HCT116 (cell line): ENCODE measurements at regions not wholly inside any gene's neighbourhood (a gene's known extent, or its start where the extent isn't known, plus 50 kb on each side); places are given as distances from the start of the nearest gene placed in this dataset.

ENCODE experiments used
- ATAC-seq: fragments of 200-7000 bp; cut with Tn5 transposase; 2 replicates; pipeline ENCODE4 v1.9.1; 2020; ENCODE audit warnings: mild to moderate bottlenecking, moderate library complexity
- BruUV-seq: library from RNA; stranded (reverse); fragments of 400-500 nt; replicated peaks from 2 replicates; lab custom pipeline; 2021; lab: Mats Ljungman, UMichigan
- CTCF ChIA-PET: fragments of 300-600 bp; sonication (Branson Sonifier 250); formaldehyde crosslinking; loops from one replicate; lab custom pipeline; 2021; ENCODE audit warnings: antibody characterized with exemption; lab: Charles Lee
- POLR2A ChIA-PET: fragments of 300-600, 350-600 bp; sonication (Branson Sonifier 250); formaldehyde crosslinking; loops from one replicate; lab custom pipeline; 2021; ENCODE audit warnings: antibody characterized with exemption; lab: Charles Lee
- RAD21 ChIA-PET, 2 experiments: fragments of 300-600 bp; sonication (Branson Sonifier 250); formaldehyde crosslinking; loops; one replicate each; lab custom pipeline; 2023; ENCODE audit warnings: low total read pairs in 2 of 2; ENCODE audit not compliant: uncharacterized antibody in 2 of 2, unreplicated experiment in 2 of 2, low non-redundant PET in 1 of 2; lab: Charles Lee
- DNase-seq: peaks from one replicate; pipeline ENCODE4 v3.0.0-alpha.2; 2010; ENCODE audit warnings: low read depth, low spot score
- H2AFZ ChIP-seq: fragments of 200-600 bp; shearing (Covaris generic), sonication (generic); 2 replicates; pipeline ENCODE4 v1.6.1; 2017; ENCODE audit warnings: low read depth, mixed run types, mixed read lengths, antibody characterized with exemption, low read length; ENCODE audit not compliant: poor library complexity, severe bottlenecking
- H3K27ac ChIP-seq: 2 replicates; pipeline ENCODE4 v1.5.1; 2012; ENCODE audit warnings: low read depth, low read length
- H3K27me3 ChIP-seq: fragments of 200-600 bp; sonication (generic); 2 replicates; pipeline ENCODE4 v1.6.1; 2016; ENCODE audit warnings: mixed run types, low read length, mixed read lengths; ENCODE audit not compliant: insufficient read depth
- H3K36me3 ChIP-seq, 2 experiments: fragments of 200-500 bp in 1 of 2; fragments of 200-600 bp in 1 of 2; sonication (Bioruptor generic) in 1 of 2; sonication (generic) in 1 of 2; 2 replicates each; pipeline versions ENCODE4 v1.5.1 to v1.6.1; 2014 to 2016; ENCODE audit warnings: low read length in 2 of 2, inconsistent platforms in 1 of 2, mixed read lengths in 1 of 2, mixed run types in 1 of 2; ENCODE audit not compliant: insufficient read depth in 2 of 2, control insufficient read depth in 1 of 2
- H3K4me1 ChIP-seq, 2 experiments: fragments of 200-600 bp in 1 of 2; sonication (generic) in 1 of 2; 2 replicates each; pipeline versions ENCODE4 v1.5.1 to v1.6.1; 2012 to 2017; ENCODE audit warnings: low read length in 2 of 2, inconsistent platforms in 1 of 2, mild to moderate bottlenecking in 1 of 2, mixed read lengths in 1 of 2, mixed run types in 1 of 2, moderate library complexity in 1 of 2; ENCODE audit not compliant: insufficient read depth in 2 of 2, control insufficient read depth in 1 of 2
- H3K4me2 ChIP-seq: fragments of 200-600 bp; sonication (generic); 2 replicates; pipeline ENCODE4 v1.6.1; 2017; ENCODE audit warnings: mixed run types, low read length, mixed read lengths
- H3K4me3 ChIP-seq, 2 experiments: fragments of 200-600 bp in 1 of 2; sonication (generic) in 1 of 2; replicated peaks in 1 of 2; 2 replicates each; pipeline ENCODE4 v1.5.1; 2011 to 2016; ENCODE audit warnings: low read length in 2 of 2, control low read depth in 1 of 2, low read depth in 1 of 2, mild to moderate bottlenecking in 1 of 2, mixed read lengths in 1 of 2, mixed run types in 1 of 2
- H3K79me2 ChIP-seq: fragments of 200-600 bp; sonication (generic); 2 replicates; pipeline ENCODE4 v1.6.1; 2017; ENCODE audit warnings: mild to moderate bottlenecking, mixed run types, low read length, moderate library complexity, mixed read lengths; ENCODE audit not compliant: insufficient read depth
- H3K9ac ChIP-seq: fragments of 200-600 bp; sonication (generic); 2 replicates; pipeline ENCODE4 v1.6.1; 2016; ENCODE audit warnings: low read length, mixed read lengths
- H3K9me2 ChIP-seq: fragments of 200-600 bp; sonication (generic), shearing (Covaris generic); 2 replicates; pipeline ENCODE4 v1.6.1; 2017; ENCODE audit warnings: mixed run types, mild to moderate bottlenecking, moderate library complexity; ENCODE audit not compliant: insufficient read depth
- H3K9me3 ChIP-seq, 2 experiments: fragments of 200-500 bp in 1 of 2; fragments of 200-600 bp in 1 of 2; sonication (Bioruptor generic) in 1 of 2; sonication (generic) in 1 of 2; 2 replicates each; pipeline ENCODE4 v1.6.1; 2014 to 2017; ENCODE audit warnings: low read length in 2 of 2, mixed read lengths in 2 of 2, inconsistent platforms in 1 of 2, low read depth in 1 of 2, mild to moderate bottlenecking in 1 of 2, mixed run types in 1 of 2, moderate library complexity in 1 of 2; ENCODE audit not compliant: control insufficient read depth in 1 of 2, insufficient read depth in 1 of 2
- H4K20me1 ChIP-seq: fragments of 200-600 bp; sonication (generic), shearing (Covaris generic); 2 replicates; pipeline ENCODE4 v1.6.1; 2017; ENCODE audit warnings: mixed run types, mild to moderate bottlenecking, moderate library complexity; ENCODE audit not compliant: insufficient read depth
- CEBPB ChIP-seq: IDR thresholded peaks from 2 replicates; pipeline ENCODE4 v1.6.1; 2012; ENCODE audit warnings: low read depth
- CTCF ChIP-seq, 3 experiments: fragments of 200-600 bp in 1 of 3; sonication (generic) in 1 of 3; IDR thresholded peaks in 2 of 3; conservative IDR thresholded peaks in 1 of 3; 2 replicates each; pipeline ENCODE4 v1.5.1; 2012 to 2017; ENCODE audit warnings: low read depth in 2 of 3, low read length in 2 of 3, antibody characterized with exemption in 1 of 3, borderline replicate concordance in 1 of 3, control low read depth in 1 of 3, mild to moderate bottlenecking in 1 of 3, mixed read lengths in 1 of 3, mixed run types in 1 of 3, moderate library complexity in 1 of 3; ENCODE audit not compliant: insufficient read depth in 1 of 3
- EGR1 ChIP-seq: IDR thresholded peaks from 2 replicates; pipeline ENCODE4 v1.6.1; 2012; ENCODE audit warnings: low read depth
- EZH2 ChIP-seq: fragments of 200-600 bp; sonication (generic); IDR thresholded peaks from 2 replicates; pipeline ENCODE4 v1.6.1; 2017; ENCODE audit warnings: antibody characterized with exemption, mixed run types
- EZH2phosphoT487 ChIP-seq: fragments of 200-600 bp; IDR thresholded peaks from 2 replicates; pipeline ENCODE4 v1.6.1; 2018; ENCODE audit warnings: antibody characterized with exemption, borderline replicate concordance
- POLR2A ChIP-seq: IDR thresholded peaks from 2 replicates; pipeline ENCODE4 v1.7.0; 2011; ENCODE audit warnings: borderline replicate concordance; ENCODE audit not compliant: insufficient read depth, insufficient read length; ENCODE audit errors: extremely low read depth
- POLR2AphosphoS5 ChIP-seq: IDR thresholded peaks from 2 replicates; pipeline ENCODE4 v1.6.1; 2011; ENCODE audit warnings: mild to moderate bottlenecking, low read depth, low read length, moderate library complexity
- RAD21 ChIP-seq: IDR thresholded peaks from 2 replicates; pipeline ENCODE4 v1.6.1; 2012; ENCODE audit warnings: low read depth, mild to moderate bottlenecking
- SIN3A ChIP-seq: IDR thresholded peaks from 2 replicates; pipeline ENCODE4 v1.6.1; 2012; ENCODE audit warnings: low read depth
- SP1 ChIP-seq: IDR thresholded peaks from 2 replicates; pipeline ENCODE4 v1.6.1; 2012; ENCODE audit warnings: low read depth
- TCF7L2 ChIP-seq: IDR thresholded peaks from 2 replicates; pipeline ENCODE4 v1.7.0; 2011; ENCODE audit warnings: borderline replicate concordance, inconsistent platforms; ENCODE audit not compliant: insufficient read depth, insufficient read length; ENCODE audit errors: extremely low read depth
- ZFX ChIP-seq: fragments of 450-650 bp; IDR thresholded peaks from 2 replicates; pipeline ENCODE4 v1.6.1; 2017
- intact Hi-C: fragments of 100-400 bp; cut with micrococcal nuclease; formaldehyde crosslinking; loops from 2 replicates; pipeline ENCODE4 v1.10.0; 2022
- TF ChIP-seq, protein P1 (sequence below): IDR thresholded peaks from 2 replicates; pipeline ENCODE4 v1.6.1; 2012; ENCODE audit warnings: low read depth
- TF ChIP-seq, protein P2 (sequence below): IDR thresholded peaks from 2 replicates; pipeline ENCODE4 v1.6.1; 2012

DNA sequence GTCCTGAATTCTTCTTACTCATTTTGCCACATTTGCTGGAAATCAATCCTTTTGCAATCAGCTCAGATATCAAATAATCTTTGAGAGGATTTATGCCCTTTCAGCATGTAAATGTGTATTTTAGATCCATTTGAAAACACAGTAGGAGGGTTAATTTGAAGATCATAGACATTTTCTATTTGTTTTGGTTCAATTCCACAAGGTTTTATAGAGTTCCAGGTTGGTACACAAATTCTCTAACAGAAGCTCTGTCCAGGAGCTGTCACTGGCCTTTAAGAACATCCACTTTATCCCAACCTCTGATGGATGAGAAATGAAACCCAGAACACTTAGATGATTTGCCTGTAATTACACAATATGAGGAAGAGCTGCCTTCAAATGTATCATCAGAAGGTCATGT lies 157.3 kb upstream of the CHAC2 start:
- no peaks in the 10 kb centered on the region for H3K79me2 ChIP-seq
- no peaks in the 10 kb centered on the region for H3K27me3 ChIP-seq
- no peak for TF ChIP-seq EZH2
- TF ChIP-seq CTCF (IDR thresholded peaks at IDR 0.05 in 2 of 3, conservative IDR thresholded peaks at IDR 0.05 in 1 of 3; ENCODE audit: borderline replicate concordance in 1 of 3, insufficient read depth in 1 of 3, low read depth in 2 of 3, low read length in 2 of 3): no peak
- TF ChIP-seq RAD21: no peak
- TF ChIP-seq EZH2phosphoT487: no peak
- TF ChIP-seq EGR1: no peak
- TF ChIP-seq ZFX: no peak
- TF ChIP-seq POLR2AphosphoS5: no peak
- no peak for TF ChIP-seq SIN3A
- TF ChIP-seq, protein P1, sequence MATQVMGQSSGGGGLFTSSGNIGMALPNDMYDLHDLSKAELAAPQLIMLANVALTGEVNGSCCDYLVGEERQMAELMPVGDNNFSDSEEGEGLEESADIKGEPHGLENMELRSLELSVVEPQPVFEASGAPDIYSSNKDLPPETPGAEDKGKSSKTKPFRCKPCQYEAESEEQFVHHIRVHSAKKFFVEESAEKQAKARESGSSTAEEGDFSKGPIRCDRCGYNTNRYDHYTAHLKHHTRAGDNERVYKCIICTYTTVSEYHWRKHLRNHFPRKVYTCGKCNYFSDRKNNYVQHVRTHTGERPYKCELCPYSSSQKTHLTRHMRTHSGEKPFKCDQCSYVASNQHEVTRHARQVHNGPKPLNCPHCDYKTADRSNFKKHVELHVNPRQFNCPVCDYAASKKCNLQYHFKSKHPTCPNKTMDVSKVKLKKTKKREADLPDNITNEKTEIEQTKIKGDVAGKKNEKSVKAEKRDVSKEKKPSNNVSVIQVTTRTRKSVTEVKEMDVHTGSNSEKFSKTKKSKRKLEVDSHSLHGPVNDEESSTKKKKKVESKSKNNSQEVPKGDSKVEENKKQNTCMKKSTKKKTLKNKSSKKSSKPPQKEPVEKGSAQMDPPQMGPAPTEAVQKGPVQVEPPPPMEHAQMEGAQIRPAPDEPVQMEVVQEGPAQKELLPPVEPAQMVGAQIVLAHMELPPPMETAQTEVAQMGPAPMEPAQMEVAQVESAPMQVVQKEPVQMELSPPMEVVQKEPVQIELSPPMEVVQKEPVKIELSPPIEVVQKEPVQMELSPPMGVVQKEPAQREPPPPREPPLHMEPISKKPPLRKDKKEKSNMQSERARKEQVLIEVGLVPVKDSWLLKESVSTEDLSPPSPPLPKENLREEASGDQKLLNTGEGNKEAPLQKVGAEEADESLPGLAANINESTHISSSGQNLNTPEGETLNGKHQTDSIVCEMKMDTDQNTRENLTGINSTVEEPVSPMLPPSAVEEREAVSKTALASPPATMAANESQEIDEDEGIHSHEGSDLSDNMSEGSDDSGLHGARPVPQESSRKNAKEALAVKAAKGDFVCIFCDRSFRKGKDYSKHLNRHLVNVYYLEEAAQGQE: no peak
- no peak for TF ChIP-seq POLR2A
- TF ChIP-seq, protein P2, sequence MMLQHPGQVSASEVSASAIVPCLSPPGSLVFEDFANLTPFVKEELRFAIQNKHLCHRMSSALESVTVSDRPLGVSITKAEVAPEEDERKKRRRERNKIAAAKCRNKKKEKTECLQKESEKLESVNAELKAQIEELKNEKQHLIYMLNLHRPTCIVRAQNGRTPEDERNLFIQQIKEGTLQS: no peak
- TF ChIP-seq CEBPB: no peak
- no peak for TF ChIP-seq TCF7L2
- TF ChIP-seq SP1: no peak
- intact Hi-C loops: no loop called here
- H3K9ac ChIP-seq: no peak overlapping the region
- no peaks in the 10 kb centered on the region for H3K9me2 ChIP-seq
- no peaks in the 10 kb centered on the region for H4K20me1 ChIP-seq
- ATAC-seq (no peak), DNase-seq (no peak)
- RAD21 ChIA-PET: no interaction called here
- H3K4me3 ChIP-seq: no peak overlapping the region
- CTCF ChIA-PET: no interaction called here
- no peak overlapping the region for H3K27ac ChIP-seq
- BruUV-seq: no TSS peak
- POLR2A ChIA-PET: no interaction called here
- no peaks in the 10 kb centered on the region for H3K36me3 ChIP-seq
- H3K4me1 ChIP-seq: no peaks in the 10 kb centered on the region
- no peak overlapping the region for H2AFZ ChIP-seq
- H3K4me2 ChIP-seq: no peak overlapping the region
- no peaks in the 10 kb centered on the region for H3K9me3 ChIP-seq
